ENCODE measurements at regions not wholly inside any gene's neighbourhood (a gene's known extent, or its start where the extent isn't known, plus 50 kb on each side); places are given as distances from the start of the nearest gene placed in this dataset.

- peaks cover 3% of the 10 kb centered on the region for H3K27me3 Mint-ChIP-seq
- H3K36me3 Mint-ChIP-seq: no peaks in the 10 kb centered on the region
- H3K4me3 Mint-ChIP-seq: no peak overlapping the region
- peaks cover 5% of the 10 kb centered on the region for H3K9me3 Mint-ChIP-seq
- peaks cover 10% of the 10 kb centered on the region for H3K4me1 Mint-ChIP-seq (ENCODE audit: unreplicated experiment)
- H3K27ac Mint-ChIP-seq: no peak overlapping the region
- DNase-seq (ENCODE audit: extremely low spot score, unreplicated experiment): no peak
- TF ChIP-seq CTCF (conservative IDR thresholded peaks at IDR 0.05): no peak
Observed at GRCh38 chr2:21761361-21761760, 637.6 kb downstream of the TDRD15 start.

- H3K4me3 Mint-ChIP-seq: no peak overlapping the region
- H3K36me3 Mint-ChIP-seq: no peaks in the 10 kb centered on the region
- no peaks in the 10 kb centered on the region for H3K27me3 Mint-ChIP-seq
- peaks cover 5% of the 10 kb centered on the region for H3K9me3 Mint-ChIP-seq
- TF ChIP-seq CTCF (conservative IDR thresholded peaks at IDR 0.05): no peak
- no peak overlapping the region for H3K27ac Mint-ChIP-seq
- no peak for DNase-seq (ENCODE audit: extremely low spot score, unreplicated experiment)
- no peaks in the 10 kb centered on the region for H3K4me1 Mint-ChIP-seq (ENCODE audit: unreplicated experiment)
Observed at GRCh38 chr2:21763501-21763900, 639.7 kb downstream of the TDRD15 start.

GRCh38 chr2:21770787-21771186 is 647.0 kb downstream of the TDRD15 start:
- H3K4me3 Mint-ChIP-seq: no peak overlapping the region
- H3K27me3 Mint-ChIP-seq: no peaks in the 10 kb centered on the region
- H3K36me3 Mint-ChIP-seq: no peaks in the 10 kb centered on the region
- peaks cover under 1% of the 10 kb centered on the region for H3K9me3 Mint-ChIP-seq
- no peak overlapping the region for H3K27ac Mint-ChIP-seq
- no peaks in the 10 kb centered on the region for H3K4me1 Mint-ChIP-seq (ENCODE audit: unreplicated experiment)
- TF ChIP-seq CTCF (conservative IDR thresholded peaks at IDR 0.05): no peak
- DNase-seq (ENCODE audit: extremely low spot score, unreplicated experiment): no peak

GRCh38 chr2:21772624-21773023 is 648.9 kb downstream of the TDRD15 start:
- Mint-ChIP-seq H3K9me3 (no peaks in the 10 kb centered on the region), H3K4me1 (ENCODE audit: unreplicated experiment) (no peaks in the 10 kb centered on the region), H3K27ac (no peak overlapping the region), H3K27me3 (no peaks in the 10 kb centered on the region), H3K4me3 (no peak overlapping the region), H3K36me3 (no peaks in the 10 kb centered on the region)
- no peak for DNase-seq (ENCODE audit: extremely low spot score, unreplicated experiment)
- no peak for TF ChIP-seq CTCF (conservative IDR thresholded peaks at IDR 0.05)

- Mint-ChIP-seq H3K4me1 (ENCODE audit: unreplicated experiment) (no peaks in the 10 kb centered on the region), H3K4me3 (no peak overlapping the region), H3K27ac (no peak overlapping the region), H3K27me3 (no peaks in the 10 kb centered on the region), H3K36me3 (no peaks in the 10 kb centered on the region), H3K9me3 (no peaks in the 10 kb centered on the region)
- no peak for DNase-seq (ENCODE audit: extremely low spot score, unreplicated experiment)
- TF ChIP-seq CTCF (conservative IDR thresholded peaks at IDR 0.05): no peak
Observed at GRCh38 chr2:21773168-21773567, 649.4 kb downstream of the TDRD15 start.
